ENCODE measurements at regions not wholly inside any gene's neighbourhood (a gene's known extent, or its start where the extent isn't known, plus 50 kb on each side); places are given as distances from the start of the nearest gene placed in this dataset.

DNA sequence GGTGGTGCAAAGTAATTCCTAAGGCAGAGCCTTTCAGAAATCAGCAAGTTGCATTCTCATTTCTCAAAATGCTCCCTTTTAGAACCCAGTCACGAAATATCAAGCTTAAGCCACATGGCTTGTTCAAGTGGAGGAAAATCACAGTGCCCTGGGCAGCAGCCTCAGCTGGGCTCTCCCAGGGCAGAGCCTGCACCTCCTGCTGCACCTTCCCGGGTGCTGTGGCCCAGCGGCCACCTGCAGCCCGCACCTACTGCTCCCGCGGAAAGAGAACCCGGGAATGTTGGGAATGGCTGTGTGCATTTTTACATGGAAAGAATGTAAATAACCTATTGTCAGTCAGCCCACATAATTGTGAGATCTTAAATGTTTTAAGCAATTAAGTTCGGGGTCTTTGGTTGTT lies 396.5 kb upstream of the VSTM2A start:
- no peak overlapping the region for H3K27ac ChIP-seq (ENCODE audit: control insufficient read depth, insufficient read depth)
- in situ Hi-C loops (cut with MboI), result no loop called here
- no peak overlapping the region for H3K4me2 ChIP-seq (ENCODE audit: control insufficient read depth, insufficient read depth)
- TF ChIP-seq RUNX3 (IDR thresholded peaks at IDR 0.05; ENCODE audit: low read length) (no peak), ZNF207 (IDR thresholded peaks at IDR 0.05; ENCODE audit: borderline replicate concordance) (no peak)
- H3K9ac ChIP-seq (ENCODE audit: control insufficient read depth, insufficient read depth, low read length), result no peak overlapping the region
- no peak for ATAC-seq
- no peaks in the 10 kb centered on the region for H4K20me1 ChIP-seq (ENCODE audit: control insufficient read depth, insufficient read depth)
- CTCF ChIA-PET, result no interaction called here
- no peaks in the 10 kb centered on the region for H3K79me2 ChIP-seq (ENCODE audit: control insufficient read depth, insufficient read depth, low read length)
- H2AFZ ChIP-seq (ENCODE audit: control insufficient read depth, low read depth, low read length), result no peak overlapping the region
- H3K4me1 ChIP-seq (ENCODE audit: control insufficient read depth, insufficient read depth, low read length), result no peaks in the 10 kb centered on the region
- 48% methylated on average over 8 of the region's 8 CpGs for WGBS (ENCODE audit: insufficient coverage, insufficient replicate concordance, low lambda C conversion rate, missing lambda C conversion rate)
- SMC1A ChIA-PET (ENCODE audit: uncharacterized antibody, unreplicated experiment), result no interaction called here
- DNase-seq (ENCODE audit: low read depth, low spot score), result no peak
- no peaks in the 10 kb centered on the region for H3K27me3 ChIP-seq (replicated peaks in 1 of 2; ENCODE audit: control insufficient read depth in 2 of 2, insufficient read depth in 2 of 2, low read length in 1 of 2)
- RAD21 ChIA-PET (ENCODE audit: unreplicated experiment), result no interaction called here
- H3K4me3 ChIP-seq, result no peak overlapping the region
- intact Hi-C loops (cut with micrococcal nuclease; ENCODE audit: unreplicated experiment), result no loop called here
- H3K9me3 ChIP-seq (replicated peaks; ENCODE audit: control insufficient read depth, insufficient read depth, low read length), result no peaks in the 10 kb centered on the region
- POLR2A ChIA-PET, result no interaction called here
- no peaks in the 10 kb centered on the region for H3K36me3 ChIP-seq (ENCODE audit: control insufficient read depth in 2 of 2, insufficient read depth in 2 of 2, low read length in 1 of 2)
- BruUV-seq (replicated peaks), result no TSS peak
- no peak for FAIRE-seq

DNA sequence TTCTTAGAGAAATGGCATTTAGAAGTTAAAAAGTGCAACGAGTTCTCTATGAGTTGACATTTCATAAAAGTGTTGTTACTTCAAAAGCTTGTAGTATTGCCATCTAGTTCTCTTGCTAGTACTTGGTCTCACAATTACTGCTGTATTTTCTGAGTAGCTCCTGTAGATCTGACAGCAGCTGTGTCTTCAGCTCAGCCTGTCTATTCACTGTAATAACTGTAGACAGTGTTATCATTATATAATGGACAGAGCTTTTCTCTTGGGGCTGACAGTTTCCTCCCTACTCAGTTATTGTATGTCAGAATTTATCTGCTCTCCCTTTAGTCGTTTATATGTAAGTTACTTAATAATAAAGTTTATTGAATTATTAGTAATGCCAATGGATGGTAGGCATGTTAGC lies 388.7 kb upstream of the VSTM2A start:
- BruUV-seq (replicated peaks), result no TSS peak
- no peak for ATAC-seq

More for the DNA sequence above, 388.7 kb upstream of the VSTM2A start:
- no peak for FAIRE-seq
- 0% methylated on average over 2 of the region's 2 CpGs for WGBS (ENCODE audit: insufficient coverage, insufficient replicate concordance, low lambda C conversion rate, missing lambda C conversion rate)
- H3K9ac ChIP-seq (ENCODE audit: control insufficient read depth, insufficient read depth, low read length), result no peak overlapping the region
- H3K9me3 ChIP-seq (replicated peaks; ENCODE audit: control insufficient read depth, insufficient read depth, low read length), result no peaks in the 10 kb centered on the region
- no peaks in the 10 kb centered on the region for H3K36me3 ChIP-seq (ENCODE audit: control insufficient read depth in 2 of 2, insufficient read depth in 2 of 2, low read length in 1 of 2)
- no peak overlapping the region for H3K27ac ChIP-seq (ENCODE audit: control insufficient read depth, insufficient read depth)
- TF ChIP-seq PAX5 (IDR thresholded peaks at IDR 0.05; ENCODE audit: borderline replicate concordance, low read depth, low read length) (no peak), STAT3 (IDR thresholded peaks at IDR 0.05; ENCODE audit: low read depth, low read length) (no peak), TAF1 (IDR thresholded peaks at IDR 0.05; ENCODE audit: borderline replicate concordance, low read depth, low read length) (no peak), BMI1 (IDR thresholded peaks at IDR 0.05; ENCODE audit: borderline replicate concordance) (no peak), EGR1 (IDR thresholded peaks at IDR 0.05; ENCODE audit: borderline replicate concordance in 1 of 2, low read depth in 2 of 2, low read length in 2 of 2) (no peak), ZSCAN29 (IDR thresholded peaks at IDR 0.05) (no peak), IKZF2 (IDR thresholded peaks at IDR 0.05) (no peak), FOS (IDR thresholded peaks at IDR 0.05; ENCODE audit: borderline replicate concordance, extremely low read depth, insufficient read length) (no peak), HDAC2 (IDR thresholded peaks at IDR 0.05) (no peak), TBL1XR1 (IDR thresholded peaks at IDR 0.05; ENCODE audit: low read depth, low read length) (no peak)
- TF ChIP-seq, protein P1, sequence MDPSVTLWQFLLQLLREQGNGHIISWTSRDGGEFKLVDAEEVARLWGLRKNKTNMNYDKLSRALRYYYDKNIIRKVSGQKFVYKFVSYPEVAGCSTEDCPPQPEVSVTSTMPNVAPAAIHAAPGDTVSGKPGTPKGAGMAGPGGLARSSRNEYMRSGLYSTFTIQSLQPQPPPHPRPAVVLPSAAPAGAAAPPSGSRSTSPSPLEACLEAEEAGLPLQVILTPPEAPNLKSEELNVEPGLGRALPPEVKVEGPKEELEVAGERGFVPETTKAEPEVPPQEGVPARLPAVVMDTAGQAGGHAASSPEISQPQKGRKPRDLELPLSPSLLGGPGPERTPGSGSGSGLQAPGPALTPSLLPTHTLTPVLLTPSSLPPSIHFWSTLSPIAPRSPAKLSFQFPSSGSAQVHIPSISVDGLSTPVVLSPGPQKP (IDR thresholded peaks at IDR 0.05; ENCODE audit: low read depth, low read length), result no peak
- TF ChIP-seq, protein P2, sequence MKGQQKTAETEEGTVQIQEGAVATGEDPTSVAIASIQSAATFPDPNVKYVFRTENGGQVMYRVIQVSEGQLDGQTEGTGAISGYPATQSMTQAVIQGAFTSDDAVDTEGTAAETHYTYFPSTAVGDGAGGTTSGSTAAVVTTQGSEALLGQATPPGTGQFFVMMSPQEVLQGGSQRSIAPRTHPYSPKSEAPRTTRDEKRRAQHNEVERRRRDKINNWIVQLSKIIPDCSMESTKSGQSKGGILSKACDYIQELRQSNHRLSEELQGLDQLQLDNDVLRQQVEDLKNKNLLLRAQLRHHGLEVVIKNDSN (IDR thresholded peaks at IDR 0.05; ENCODE audit: borderline replicate concordance, extremely low read length, insufficient read depth, low read depth, low read length), result no peak
- no peaks in the 10 kb centered on the region for H3K27me3 ChIP-seq (replicated peaks in 1 of 2; ENCODE audit: control insufficient read depth in 2 of 2, insufficient read depth in 2 of 2, low read length in 1 of 2)
- DNase-seq (ENCODE audit: low read depth, low spot score), result no peak
- ChIA-PET CTCF (no interaction called here), POLR2A (no interaction called here), RAD21 (ENCODE audit: unreplicated experiment) (no interaction called here), SMC1A (ENCODE audit: uncharacterized antibody, unreplicated experiment) (no interaction called here)
- no peak overlapping the region for H3K4me3 ChIP-seq
- H3K79me2 ChIP-seq (ENCODE audit: control insufficient read depth, insufficient read depth, low read length), result no peaks in the 10 kb centered on the region
- H3K4me2 ChIP-seq (ENCODE audit: control insufficient read depth, insufficient read depth), result no peak overlapping the region
- intact Hi-C loops (cut with micrococcal nuclease; ENCODE audit: unreplicated experiment) (no loop called here), in situ Hi-C loops (cut with MboI) (no loop called here)
- no peaks in the 10 kb centered on the region for H3K4me1 ChIP-seq (ENCODE audit: control insufficient read depth, insufficient read depth, low read length)
- no peaks in the 10 kb centered on the region for H4K20me1 ChIP-seq (ENCODE audit: control insufficient read depth, insufficient read depth)
- no peak overlapping the region for H2AFZ ChIP-seq (ENCODE audit: control insufficient read depth, low read depth, low read length)

All from GM12878 (cell line).